ENCODE measurements at regions not wholly inside any gene's neighbourhood (a gene's known extent, or its start where the extent isn't known, plus 50 kb on each side); places are given as distances from the start of the nearest gene placed in this dataset.
"Not testable (repeated sequence)": the region's sequence is repeated elsewhere in the genome, so short reads cannot be mapped to it uniquely, and the experiment has no call there.

DNA sequence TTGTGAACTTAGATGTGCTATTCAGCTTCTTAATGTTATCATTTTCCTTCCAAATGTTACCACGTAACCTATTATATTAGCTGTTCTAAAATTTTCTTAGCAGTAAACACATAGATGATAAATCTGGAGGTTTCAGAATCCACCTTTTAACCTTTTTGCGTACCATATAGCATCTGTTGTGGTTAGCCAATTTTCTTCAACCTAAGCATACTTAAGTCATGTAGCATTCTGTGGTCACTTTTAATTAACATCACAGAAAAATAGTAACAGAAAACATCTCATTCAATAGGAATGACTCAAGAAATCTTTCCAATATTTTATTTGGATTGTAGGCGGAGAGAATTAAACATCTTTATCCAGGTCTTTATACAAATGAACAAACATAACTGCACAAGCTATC, 1465.3 kb upstream of the GBE1 start:
- TF ChIP-seq, protein P1, sequence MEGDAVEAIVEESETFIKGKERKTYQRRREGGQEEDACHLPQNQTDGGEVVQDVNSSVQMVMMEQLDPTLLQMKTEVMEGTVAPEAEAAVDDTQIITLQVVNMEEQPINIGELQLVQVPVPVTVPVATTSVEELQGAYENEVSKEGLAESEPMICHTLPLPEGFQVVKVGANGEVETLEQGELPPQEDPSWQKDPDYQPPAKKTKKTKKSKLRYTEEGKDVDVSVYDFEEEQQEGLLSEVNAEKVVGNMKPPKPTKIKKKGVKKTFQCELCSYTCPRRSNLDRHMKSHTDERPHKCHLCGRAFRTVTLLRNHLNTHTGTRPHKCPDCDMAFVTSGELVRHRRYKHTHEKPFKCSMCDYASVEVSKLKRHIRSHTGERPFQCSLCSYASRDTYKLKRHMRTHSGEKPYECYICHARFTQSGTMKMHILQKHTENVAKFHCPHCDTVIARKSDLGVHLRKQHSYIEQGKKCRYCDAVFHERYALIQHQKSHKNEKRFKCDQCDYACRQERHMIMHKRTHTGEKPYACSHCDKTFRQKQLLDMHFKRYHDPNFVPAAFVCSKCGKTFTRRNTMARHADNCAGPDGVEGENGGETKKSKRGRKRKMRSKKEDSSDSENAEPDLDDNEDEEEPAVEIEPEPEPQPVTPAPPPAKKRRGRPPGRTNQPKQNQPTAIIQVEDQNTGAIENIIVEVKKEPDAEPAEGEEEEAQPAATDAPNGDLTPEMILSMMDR (conservative IDR thresholded peaks at IDR 0.05; ENCODE audit: control insufficient read depth, insufficient read depth, low read depth, low read length): no peak
- no peak for DNase-seq (ENCODE audit: low read depth)
- no peak overlapping the region for H3K4me3 ChIP-seq (ENCODE audit: control insufficient read depth, low read depth, low read length)

DNA sequence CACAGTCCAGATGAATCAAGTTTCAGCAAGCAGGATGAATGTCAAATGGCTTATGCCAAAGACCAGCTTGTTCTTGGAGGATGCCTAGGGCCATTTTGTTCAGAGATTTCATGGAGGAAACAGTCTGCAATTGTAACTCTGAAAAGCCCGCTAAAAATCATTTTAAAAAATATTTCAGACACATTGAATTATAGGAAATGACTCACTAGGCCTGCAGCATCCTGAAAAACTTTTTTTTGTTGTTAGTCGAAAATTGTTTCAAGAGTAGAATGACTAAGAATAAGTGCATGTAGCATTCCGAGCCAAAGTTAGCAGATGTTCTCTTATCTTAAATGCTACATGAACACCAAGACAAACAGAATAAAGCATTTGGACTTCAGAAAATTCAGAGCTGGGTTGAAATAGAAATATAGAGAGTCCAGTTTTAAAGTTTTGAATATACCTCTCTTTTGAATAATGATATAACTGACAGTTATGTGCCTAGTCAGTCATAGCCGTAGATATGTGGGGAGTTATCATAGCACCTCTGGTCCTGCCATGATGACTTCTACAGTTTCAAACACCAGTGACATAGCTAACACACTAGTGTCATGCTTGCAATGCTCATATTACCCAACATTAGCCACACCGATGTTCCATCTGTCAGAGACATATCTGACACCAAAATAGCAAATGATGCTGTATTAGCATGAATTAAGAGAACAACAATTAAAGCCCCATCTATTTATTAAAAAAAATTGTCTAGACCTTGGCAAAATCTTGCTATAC, 1462.8 kb upstream of the GBE1 start:
- TF ChIP-seq, protein P1 (conservative IDR thresholded peaks at IDR 0.05; ENCODE audit: control insufficient read depth, insufficient read depth, low read depth, low read length): no peak
- H3K4me3 ChIP-seq (ENCODE audit: control insufficient read depth, low read depth, low read length): no peak overlapping the region
- DNase-seq (ENCODE audit: low read depth): no peak

DNA sequence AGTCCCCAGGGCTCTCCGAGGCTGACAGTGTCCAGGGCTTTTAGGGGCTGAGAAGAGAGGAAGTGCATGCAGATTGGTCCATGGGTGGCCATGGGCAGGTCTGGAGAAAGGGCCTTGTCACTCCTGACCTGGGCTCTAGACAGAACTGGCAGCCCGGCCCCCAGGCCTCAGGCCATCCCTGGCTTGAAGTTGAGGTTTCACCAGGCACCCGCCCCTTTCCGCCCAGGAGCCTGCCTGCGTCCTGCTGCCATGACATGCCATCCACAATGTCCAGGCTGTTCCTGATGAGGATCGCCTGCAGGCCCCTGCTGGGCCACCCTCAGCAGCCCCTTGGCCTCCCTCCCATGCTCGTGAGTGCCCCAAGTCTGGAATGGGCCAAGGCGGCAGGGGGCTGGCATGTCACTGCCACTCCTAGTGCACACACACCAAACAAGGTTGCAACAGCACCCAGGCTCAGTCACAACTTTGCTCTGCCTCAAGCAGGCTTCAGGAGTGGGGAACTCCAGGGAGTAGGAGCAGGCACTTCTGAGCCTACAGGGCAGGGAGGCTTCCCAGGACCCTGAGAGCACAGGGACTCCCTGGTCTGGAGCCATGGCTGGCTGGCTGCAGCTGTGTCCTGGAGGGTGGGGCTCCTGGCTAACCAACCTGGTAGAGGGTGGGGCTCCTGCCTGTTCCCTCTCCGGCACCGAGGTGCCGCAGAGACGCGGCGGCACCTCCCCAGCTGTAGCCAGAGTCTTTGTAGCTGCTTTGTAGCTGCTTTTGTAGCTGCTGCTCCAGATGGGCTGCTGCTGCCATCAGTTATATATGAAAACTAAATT, 1457.1 kb upstream of the GBE1 start:
- no peak overlapping the region for H3K4me3 ChIP-seq (ENCODE audit: control insufficient read depth, low read depth, low read length)
- no peak for DNase-seq (ENCODE audit: low read depth)
- TF ChIP-seq, protein P1 (conservative IDR thresholded peaks at IDR 0.05; ENCODE audit: control insufficient read depth, insufficient read depth, low read depth, low read length): no peak

DNA sequence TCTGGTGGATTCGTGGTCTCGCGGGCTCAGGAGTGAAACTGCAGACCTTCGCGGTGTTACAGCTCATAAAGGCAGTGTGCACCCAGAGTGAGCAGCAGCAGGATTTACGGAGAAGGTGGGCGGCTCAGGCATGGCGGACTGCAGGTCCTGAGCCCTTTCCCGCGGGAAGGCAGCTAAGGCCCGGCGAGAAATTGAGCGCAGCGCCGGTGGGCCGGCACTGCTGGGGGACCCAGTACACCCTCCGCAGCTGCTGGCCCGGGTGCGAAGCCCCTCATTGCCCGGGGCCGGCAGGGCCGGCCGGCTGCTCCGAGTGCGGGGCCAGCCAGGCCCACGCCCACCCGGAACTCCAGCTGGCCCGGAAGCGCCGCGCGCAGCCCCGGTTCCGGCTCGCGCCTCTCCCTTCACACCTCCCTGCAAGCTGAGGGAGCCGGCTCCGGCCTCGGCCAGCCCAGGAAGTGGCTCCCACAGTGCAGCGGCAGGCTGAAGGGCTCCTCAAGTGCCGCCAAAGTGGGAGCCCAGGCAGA, 1456.2 kb upstream of the GBE1 start:
- not testable (repeated sequence) for DNase-seq (ENCODE audit: low read depth)

DNA sequence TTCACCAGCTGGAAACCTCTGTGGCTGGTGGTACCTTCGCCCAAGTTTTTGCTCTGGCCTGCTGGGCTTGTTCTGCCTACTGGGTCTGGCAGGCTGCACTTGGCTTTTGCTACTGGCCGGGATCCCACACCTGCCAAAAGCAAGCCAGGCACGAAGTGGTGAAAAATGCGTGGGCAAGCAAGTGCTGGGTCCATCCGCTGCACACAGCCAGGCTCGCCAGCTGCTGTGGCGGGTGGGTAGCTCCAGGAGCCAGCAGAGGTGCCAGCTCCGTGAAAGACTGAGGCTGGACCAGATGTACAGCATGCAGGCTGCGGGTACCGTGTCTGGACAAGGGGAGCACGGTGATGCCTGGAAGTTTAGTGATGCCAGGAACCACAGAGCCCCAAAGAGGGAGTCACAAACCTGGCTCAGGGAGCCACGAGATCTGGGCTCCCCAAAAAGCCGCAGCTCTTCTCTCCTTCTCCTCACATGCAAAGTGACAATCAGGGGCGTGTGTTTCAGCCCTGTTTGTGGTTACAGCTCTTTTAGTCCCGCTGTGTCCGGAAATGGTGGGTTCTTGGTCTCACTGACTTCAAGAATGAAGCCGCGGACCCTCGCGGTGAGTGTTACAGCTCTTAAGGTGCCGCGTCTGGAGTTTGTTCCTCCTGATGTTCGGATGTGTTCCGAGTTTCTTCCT, 1455.6 kb upstream of the GBE1 start:
- no peak for DNase-seq (ENCODE audit: low read depth)
- H3K4me3 ChIP-seq (ENCODE audit: control insufficient read depth, low read depth, low read length): no peak overlapping the region
- TF ChIP-seq, protein P1 (conservative IDR thresholded peaks at IDR 0.05; ENCODE audit: control insufficient read depth, insufficient read depth, low read depth, low read length): no peak

More for the DNA sequence above, 1456.2 kb upstream of the GBE1 start:
- not testable (repeated sequence) for H3K4me3 ChIP-seq (ENCODE audit: control insufficient read depth, low read depth, low read length)

DNA sequence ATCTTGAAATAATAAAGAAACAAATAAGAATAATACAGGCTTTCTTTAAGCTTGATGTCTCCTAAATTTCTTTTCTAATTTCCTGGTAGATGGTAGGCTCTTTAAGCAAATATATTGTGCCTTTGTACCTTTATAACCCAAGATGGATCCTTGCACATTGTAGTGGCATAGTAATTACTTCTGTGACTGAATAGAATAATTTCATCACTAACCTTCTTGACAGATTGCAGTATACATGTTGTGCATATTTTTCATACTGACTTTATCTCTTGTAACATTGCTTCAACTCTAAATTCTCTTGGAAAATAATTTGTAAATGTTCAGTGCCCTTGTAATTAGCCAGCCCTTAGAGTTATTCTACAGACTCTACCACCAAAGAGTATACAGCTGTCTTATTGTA, 1433.8 kb upstream of the GBE1 start:
- DNase-seq (ENCODE audit: low read depth): no peak
- TF ChIP-seq, protein P1 (conservative IDR thresholded peaks at IDR 0.05; ENCODE audit: control insufficient read depth, insufficient read depth, low read depth, low read length): no peak
- H3K4me3 ChIP-seq (ENCODE audit: control insufficient read depth, low read depth, low read length): no peak overlapping the region

All from fibroblast of mammary gland (primary cell).